ENCODE measurements at regions not wholly inside any gene's neighbourhood (a gene's known extent, or its start where the extent isn't known, plus 50 kb on each side); places are given as distances from the start of the nearest gene placed in this dataset.

GRCh38 chr9:85416715-85417114 lies 325.0 kb downstream of the AGTPBP1 start:
- BruUV-seq (replicated peaks) = no TSS peak
- H3K4me3 ChIP-seq (ENCODE audit: low read depth in 2 of 2, low read length in 2 of 2) = no peak overlapping the region
- no peaks in the 10 kb centered on the region for H3K27me3 ChIP-seq (ENCODE audit: control insufficient read depth, insufficient read depth, low read length)
- TF ChIP-seq TCF7L2 (IDR thresholded peaks at IDR 0.05; ENCODE audit: low read depth, low read length) = no peak
- TF ChIP-seq POLR2AphosphoS5 (IDR thresholded peaks at IDR 0.05; ENCODE audit: low read depth, low read length) = no peak
- TF ChIP-seq REST (IDR thresholded peaks at IDR 0.05; ENCODE audit: insufficient read depth in 1 of 2, low read depth in 2 of 2, low read length in 1 of 2) = no peak
- TF ChIP-seq SIN3A (IDR thresholded peaks at IDR 0.05; ENCODE audit: borderline replicate concordance, insufficient read depth, low read depth, low read length) = no peak
- no peak for TF ChIP-seq CTCF (IDR thresholded peaks at IDR 0.05)
- no peaks in the 10 kb centered on the region for H3K36me3 ChIP-seq (ENCODE audit: control insufficient read depth, insufficient read depth, low read length)
- ChIA-PET POLR2A (no interaction called here), CTCF (no interaction called here)
- intact Hi-C loops (cut with micrococcal nuclease; ENCODE audit: unreplicated experiment) = no loop called here
- DNase-seq (ENCODE audit: low read depth, low spot score) = no peak
- no peaks in the 10 kb centered on the region for H3K9me3 ChIP-seq (ENCODE audit: control insufficient read depth, insufficient read depth, low read depth, low read length)
- no peak for ATAC-seq
- no peaks in the 10 kb centered on the region for H3K4me1 ChIP-seq (ENCODE audit: control insufficient read depth, insufficient read depth, low read length)
- no peak overlapping the region for H3K27ac ChIP-seq (ENCODE audit: low read length)
- in situ Hi-C loops (cut with HindIII; ENCODE audit: low pct_unique_long_range_greater_than_20kb, low sequenced_read_pairs) = no loop called here

GRCh38 chr9:85414390-85414789 lies 327.4 kb downstream of the AGTPBP1 start:
- ChIA-PET CTCF (no interaction called here), POLR2A (no interaction called here)
- no peak for TF ChIP-seq REST (IDR thresholded peaks at IDR 0.05; ENCODE audit: insufficient read depth in 1 of 2, low read depth in 2 of 2, low read length in 1 of 2)
- in situ Hi-C loops (cut with HindIII; ENCODE audit: low pct_unique_long_range_greater_than_20kb, low sequenced_read_pairs) = no loop called here
- intact Hi-C loops (cut with micrococcal nuclease; ENCODE audit: unreplicated experiment) = no loop called here
- no peaks in the 10 kb centered on the region for H3K27me3 ChIP-seq (ENCODE audit: control insufficient read depth, insufficient read depth, low read length)
- H3K36me3 ChIP-seq (ENCODE audit: control insufficient read depth, insufficient read depth, low read length) = no peaks in the 10 kb centered on the region
- ATAC-seq (no peak), DNase-seq (ENCODE audit: low read depth, low spot score) (no peak)
- BruUV-seq (replicated peaks) = no TSS peak
- no peaks in the 10 kb centered on the region for H3K4me1 ChIP-seq (ENCODE audit: control insufficient read depth, insufficient read depth, low read length)
- H3K4me3 ChIP-seq (ENCODE audit: low read depth in 2 of 2, low read length in 2 of 2) = no peak overlapping the region
- H3K27ac ChIP-seq (ENCODE audit: low read length) = no peak overlapping the region
- no peaks in the 10 kb centered on the region for H3K9me3 ChIP-seq (ENCODE audit: control insufficient read depth, insufficient read depth, low read depth, low read length)
